B cell (primary cell): ENCODE measurements at regions not wholly inside any gene's neighbourhood (a gene's known extent, or its start where the extent isn't known, plus 50 kb on each side); places are given as distances from the start of the nearest gene placed in this dataset.

Experiments used
- EZH2 ChIP-seq: IDR thresholded peaks from 2 replicates; pipeline ENCODE4 v1.6.1; 2012; ENCODE audit warnings: borderline replicate concordance, low read depth, mild to moderate bottlenecking, moderate library complexity, low read length; ENCODE audit not compliant: insufficient read depth, poor library complexity, severe bottlenecking
- TF ChIP-seq, protein P1 (sequence below): fragments of 200-600 bp; IDR thresholded peaks from one replicate; pipeline ENCODE4 v1.8.0; 2022; ENCODE audit warnings: antibody characterized with exemption, mild to moderate bottlenecking

DNA sequence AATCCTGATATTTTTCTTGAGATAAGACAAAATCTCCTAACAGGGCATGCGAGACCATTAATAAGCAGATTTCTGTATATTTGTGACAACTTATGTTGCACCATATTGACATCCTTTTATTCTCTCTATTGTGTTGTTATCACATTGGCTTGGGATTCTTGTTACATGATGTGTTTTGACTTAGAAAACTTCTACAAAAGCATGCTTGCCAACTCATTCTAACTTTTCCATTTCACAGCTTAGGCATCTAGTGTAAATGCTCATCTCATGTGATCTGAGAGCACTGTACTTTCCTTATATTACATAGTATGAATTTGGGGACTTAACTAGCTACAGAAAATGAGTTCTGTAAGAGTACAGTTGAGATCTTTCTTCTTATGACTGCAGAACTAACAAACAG lies 1040.7 kb upstream of the ADGRB3 start:
- TF ChIP-seq, protein P1, sequence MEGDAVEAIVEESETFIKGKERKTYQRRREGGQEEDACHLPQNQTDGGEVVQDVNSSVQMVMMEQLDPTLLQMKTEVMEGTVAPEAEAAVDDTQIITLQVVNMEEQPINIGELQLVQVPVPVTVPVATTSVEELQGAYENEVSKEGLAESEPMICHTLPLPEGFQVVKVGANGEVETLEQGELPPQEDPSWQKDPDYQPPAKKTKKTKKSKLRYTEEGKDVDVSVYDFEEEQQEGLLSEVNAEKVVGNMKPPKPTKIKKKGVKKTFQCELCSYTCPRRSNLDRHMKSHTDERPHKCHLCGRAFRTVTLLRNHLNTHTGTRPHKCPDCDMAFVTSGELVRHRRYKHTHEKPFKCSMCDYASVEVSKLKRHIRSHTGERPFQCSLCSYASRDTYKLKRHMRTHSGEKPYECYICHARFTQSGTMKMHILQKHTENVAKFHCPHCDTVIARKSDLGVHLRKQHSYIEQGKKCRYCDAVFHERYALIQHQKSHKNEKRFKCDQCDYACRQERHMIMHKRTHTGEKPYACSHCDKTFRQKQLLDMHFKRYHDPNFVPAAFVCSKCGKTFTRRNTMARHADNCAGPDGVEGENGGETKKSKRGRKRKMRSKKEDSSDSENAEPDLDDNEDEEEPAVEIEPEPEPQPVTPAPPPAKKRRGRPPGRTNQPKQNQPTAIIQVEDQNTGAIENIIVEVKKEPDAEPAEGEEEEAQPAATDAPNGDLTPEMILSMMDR, result no peak
- TF ChIP-seq EZH2, result no peak
